ENCODE measurements at regions not wholly inside any gene's neighbourhood (a gene's known extent, or its start where the extent isn't known, plus 50 kb on each side); places are given as distances from the start of the nearest gene placed in this dataset.

GRCh38 chr6:88547768-88548167 lies 381.6 kb upstream of the CNR1 start:
- H3K4me2 ChIP-seq (ENCODE audit: low read depth, low read length): no peak overlapping the region
- TF ChIP-seq EZH2 (optimal IDR thresholded peaks at IDR 0.05; ENCODE audit: low read depth, low read length) (no peak), EZH2phosphoT487 (IDR thresholded peaks at IDR 0.05; ENCODE audit: low read length) (no peak), CTCF (IDR thresholded peaks at IDR 0.05; ENCODE audit: low read length) (no peak)

GRCh38 chr6:88545991-88546390 lies 379.8 kb upstream of the CNR1 start:
- no peaks in the 10 kb centered on the region for H3K4me1 ChIP-seq (ENCODE audit: low read length)
- no peaks in the 10 kb centered on the region for H3F3A ChIP-seq (ENCODE audit: insufficient read depth, low read length)
- no peaks in the 10 kb centered on the region for H3K27me3 ChIP-seq (replicated peaks; ENCODE audit: insufficient read depth, low read length)
- H3K4me2 ChIP-seq (ENCODE audit: low read depth, low read length): no peak overlapping the region
- H3K9ac ChIP-seq (ENCODE audit: low read length): no peak overlapping the region
- no peaks in the 10 kb centered on the region for H3K9me3 ChIP-seq (replicated peaks; ENCODE audit: insufficient read depth, low read length)
- no peaks in the 10 kb centered on the region for H3K9me2 ChIP-seq (replicated peaks; ENCODE audit: insufficient read depth, low read length)
- H3K4me3 ChIP-seq (ENCODE audit: low read length): no peak overlapping the region
- no peak overlapping the region for H2AFZ ChIP-seq (ENCODE audit: low read length)
- H3K27ac ChIP-seq (ENCODE audit: low read length): no peak overlapping the region
- TF ChIP-seq EZH2phosphoT487 (IDR thresholded peaks at IDR 0.05; ENCODE audit: low read length): no peak
- no peak for TF ChIP-seq CTCF (IDR thresholded peaks at IDR 0.05; ENCODE audit: low read length)
- no peak for TF ChIP-seq EZH2 (optimal IDR thresholded peaks at IDR 0.05; ENCODE audit: low read depth, low read length)
- H3K36me3 ChIP-seq (replicated peaks; ENCODE audit: insufficient read depth, low read length): no peaks in the 10 kb centered on the region
- H4K20me1 ChIP-seq (ENCODE audit: insufficient read depth, low read length): no peaks in the 10 kb centered on the region
- DNase-seq: no peak
- H3K79me2 ChIP-seq (ENCODE audit: low read length): no peaks in the 10 kb centered on the region

More at GRCh38 chr6:88547768-88548167, 381.6 kb upstream of the CNR1 start:
- H2AFZ ChIP-seq (ENCODE audit: low read length): no peak overlapping the region
- no peak overlapping the region for H3K4me3 ChIP-seq (ENCODE audit: low read length)
- no peak for DNase-seq
- no peaks in the 10 kb centered on the region for H3K9me2 ChIP-seq (replicated peaks; ENCODE audit: insufficient read depth, low read length)
- H3K4me1 ChIP-seq (ENCODE audit: low read length): no peaks in the 10 kb centered on the region
- no peak overlapping the region for H3K9ac ChIP-seq (ENCODE audit: low read length)
- no peaks in the 10 kb centered on the region for H4K20me1 ChIP-seq (ENCODE audit: insufficient read depth, low read length)
- no peaks in the 10 kb centered on the region for H3F3A ChIP-seq (ENCODE audit: insufficient read depth, low read length)
- no peaks in the 10 kb centered on the region for H3K79me2 ChIP-seq (ENCODE audit: low read length)
- no peaks in the 10 kb centered on the region for H3K9me3 ChIP-seq (replicated peaks; ENCODE audit: insufficient read depth, low read length)
- H3K36me3 ChIP-seq (replicated peaks; ENCODE audit: insufficient read depth, low read length): no peaks in the 10 kb centered on the region
- no peak overlapping the region for H3K27ac ChIP-seq (ENCODE audit: low read length)
- H3K27me3 ChIP-seq (replicated peaks; ENCODE audit: insufficient read depth, low read length): no peaks in the 10 kb centered on the region

GRCh38 chr6:88544986-88545612 lies 379.0 kb upstream of the CNR1 start:
- Histone ChIP-seq H3K27ac (ENCODE audit: low read length) (no peak overlapping the region), H3K36me3 (replicated peaks; ENCODE audit: insufficient read depth, low read length) (no peaks in the 10 kb centered on the region), H3K4me2 (ENCODE audit: low read depth, low read length) (no peak overlapping the region), H3K79me2 (ENCODE audit: low read length) (no peaks in the 10 kb centered on the region), H3K4me3 (ENCODE audit: low read length) (no peak overlapping the region), H3K4me1 (ENCODE audit: low read length) (no peaks in the 10 kb centered on the region), H2AFZ (ENCODE audit: low read length) (no peak overlapping the region), H3K27me3 (replicated peaks; ENCODE audit: insufficient read depth, low read length) (no peaks in the 10 kb centered on the region), H3K9ac (ENCODE audit: low read length) (no peak overlapping the region), H3F3A (ENCODE audit: insufficient read depth, low read length) (no peaks in the 10 kb centered on the region), H3K9me2 (replicated peaks; ENCODE audit: insufficient read depth, low read length) (no peaks in the 10 kb centered on the region), H4K20me1 (ENCODE audit: insufficient read depth, low read length) (no peaks in the 10 kb centered on the region), H3K9me3 (replicated peaks; ENCODE audit: insufficient read depth, low read length) (no peaks in the 10 kb centered on the region)
- TF ChIP-seq EZH2 (optimal IDR thresholded peaks at IDR 0.05; ENCODE audit: low read depth, low read length) (no peak), EZH2phosphoT487 (IDR thresholded peaks at IDR 0.05; ENCODE audit: low read length) (no peak), CTCF (IDR thresholded peaks at IDR 0.05; ENCODE audit: low read length) (no peak)
- DNase-seq: no peak

Measured in MM.1S (cell line).